GM21723 (cell line): ENCODE measurements at regions not wholly inside any gene's neighbourhood (a gene's known extent, or its start where the extent isn't known, plus 50 kb on each side); places are given as distances from the start of the nearest gene placed in this dataset.

Experiments used
- ATAC-seq: cut with Tn5 transposase; IDR thresholded peaks from one replicate; pipeline ENCODE4 v1.9.1; 2021; ENCODE audit warnings: mild to moderate bottlenecking, moderate library complexity; ENCODE audit not compliant: unreplicated experiment

DNA sequence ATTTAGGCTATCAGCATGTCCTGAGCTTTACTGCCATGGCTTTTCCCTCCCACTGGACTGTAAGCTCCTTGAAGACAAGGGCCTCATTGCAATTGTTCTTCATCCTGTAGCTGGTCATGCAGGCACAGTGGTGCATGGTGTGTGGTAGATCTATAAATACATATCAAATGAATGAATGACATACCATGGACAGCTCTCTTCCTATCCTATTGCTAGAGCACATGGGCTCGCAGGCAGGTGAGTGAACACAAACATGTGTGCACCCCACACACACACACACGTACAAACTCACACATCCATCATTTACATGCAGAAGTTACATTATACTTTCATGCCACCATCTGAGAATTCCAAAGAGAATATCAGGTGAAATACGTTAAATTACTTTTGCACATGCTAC is 172.9 kb upstream of the RUNX1 start:
- ATAC-seq, result no peak

DNA sequence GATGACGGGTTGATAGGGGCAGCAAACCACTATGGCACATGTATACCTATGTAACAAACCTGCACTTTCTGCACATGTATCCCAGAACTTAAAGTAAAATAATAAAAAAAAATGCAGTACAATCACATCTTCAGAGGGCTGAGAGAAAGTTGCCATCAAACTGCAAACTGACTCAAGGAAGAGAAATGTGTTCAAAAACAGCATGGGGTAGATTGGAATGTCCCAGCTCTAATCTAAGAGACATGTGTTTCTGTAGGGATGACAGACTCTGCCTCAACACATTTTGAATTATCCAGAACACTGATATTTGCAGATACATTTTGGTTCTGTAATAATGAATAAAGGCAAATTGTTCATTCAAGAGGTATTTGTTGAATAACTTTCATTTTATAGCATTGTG is 171.2 kb upstream of the RUNX1 start:
- ATAC-seq, result no peak

DNA sequence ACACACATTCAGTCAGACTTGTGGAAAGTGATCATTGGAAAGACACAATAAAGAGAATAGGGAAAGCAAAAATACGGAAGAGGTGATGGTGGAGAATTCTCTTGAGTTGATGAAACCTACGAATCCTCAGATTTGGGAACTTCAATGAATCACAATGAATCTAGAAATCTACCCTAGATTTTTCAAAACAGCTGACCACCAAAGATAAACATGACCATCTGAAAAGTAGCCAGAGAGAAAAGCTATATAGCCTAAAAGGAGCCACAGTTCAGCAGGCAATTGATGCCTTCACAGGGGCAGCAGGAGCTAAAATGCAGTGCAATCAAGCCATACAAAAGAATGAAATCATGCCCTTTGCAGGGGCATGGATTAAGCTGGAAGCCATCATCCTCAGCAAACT is 170.6 kb upstream of the RUNX1 start:
- ATAC-seq, result no peak

DNA sequence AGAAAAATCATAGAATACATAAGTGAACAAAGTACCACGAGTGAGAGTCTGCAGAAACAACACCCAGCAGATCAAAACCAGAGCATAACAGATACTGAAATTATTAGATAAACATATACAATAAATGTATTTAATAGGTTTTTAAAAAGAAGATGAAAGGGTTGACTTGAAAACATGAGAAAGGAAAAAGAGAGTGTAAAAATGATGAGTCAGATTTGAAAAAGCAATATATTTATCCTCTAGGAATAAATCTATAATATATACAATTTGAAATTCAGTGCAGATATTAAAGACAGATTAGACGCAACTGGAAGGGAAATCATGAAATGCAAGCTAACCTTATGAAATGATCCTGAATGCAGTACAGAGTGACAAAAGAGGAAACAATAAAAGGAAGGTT is 170.2 kb upstream of the RUNX1 start:
- no peak for ATAC-seq

DNA sequence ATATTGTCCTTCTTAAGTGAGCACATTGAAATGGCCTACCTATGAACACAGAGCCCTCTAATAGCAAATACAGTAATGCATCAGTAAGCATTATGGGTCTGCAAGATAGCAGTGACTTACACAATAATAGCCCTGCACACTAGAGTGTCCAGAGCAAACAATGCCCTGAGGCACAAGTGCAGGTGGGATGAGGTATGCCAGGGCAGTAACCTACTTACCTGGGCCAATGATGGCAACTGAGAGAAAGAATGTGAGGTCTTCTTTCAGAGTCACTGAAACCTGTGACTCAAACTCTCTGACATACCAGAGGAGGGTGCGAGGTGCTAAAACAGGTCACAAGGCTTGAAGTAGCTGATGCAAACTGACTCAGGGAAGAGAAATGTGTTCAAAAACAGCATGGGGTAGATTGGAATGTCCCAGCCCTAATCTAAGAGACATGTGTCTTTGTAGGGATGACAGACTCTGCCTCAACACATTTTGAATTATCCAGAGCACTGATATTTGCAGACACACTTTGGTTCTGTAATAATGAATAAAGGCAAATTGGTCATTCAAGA is 168.5 kb upstream of the RUNX1 start:
- no peak for ATAC-seq

DNA sequence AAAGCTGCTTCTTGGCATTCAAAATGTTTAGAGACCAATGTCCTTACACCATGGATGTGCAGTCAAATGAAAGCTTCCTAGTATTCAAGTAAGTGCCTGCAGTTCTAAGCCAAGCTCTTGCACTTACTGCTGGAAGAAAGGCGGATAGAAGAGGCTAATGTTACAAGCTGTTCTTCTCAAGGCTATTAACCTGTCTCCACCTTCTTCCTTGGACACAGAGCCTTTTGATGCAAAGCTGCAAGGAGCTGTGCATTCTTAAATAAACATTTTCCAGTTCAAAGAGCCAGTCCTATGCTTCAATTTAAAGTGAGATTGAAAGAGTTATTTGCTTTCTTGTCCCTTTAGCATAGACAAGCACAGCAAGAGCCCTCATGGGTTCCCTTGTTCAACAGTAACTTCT is 167.9 kb upstream of the RUNX1 start:
- ATAC-seq, result no peak

DNA sequence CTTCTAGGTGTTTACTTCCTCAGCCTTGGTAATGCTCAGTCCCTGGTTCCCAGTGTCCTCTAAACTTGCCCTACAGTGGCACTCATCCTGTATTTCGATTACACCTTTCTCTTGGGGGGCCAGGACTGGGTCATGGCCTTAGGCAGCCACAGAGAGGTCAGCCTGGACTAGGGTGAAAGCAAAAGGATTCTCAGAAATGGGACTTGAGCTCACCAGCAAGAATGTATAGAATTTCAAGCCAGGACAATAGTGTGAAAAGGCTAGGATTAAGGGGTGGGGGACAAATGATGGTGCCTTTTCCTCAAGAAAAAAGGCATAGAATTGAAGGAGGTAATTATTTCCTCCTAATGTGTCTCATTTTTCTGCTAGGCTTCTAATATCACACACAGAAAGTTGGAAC is 166.8 kb upstream of the RUNX1 start:
- no peak for ATAC-seq

DNA sequence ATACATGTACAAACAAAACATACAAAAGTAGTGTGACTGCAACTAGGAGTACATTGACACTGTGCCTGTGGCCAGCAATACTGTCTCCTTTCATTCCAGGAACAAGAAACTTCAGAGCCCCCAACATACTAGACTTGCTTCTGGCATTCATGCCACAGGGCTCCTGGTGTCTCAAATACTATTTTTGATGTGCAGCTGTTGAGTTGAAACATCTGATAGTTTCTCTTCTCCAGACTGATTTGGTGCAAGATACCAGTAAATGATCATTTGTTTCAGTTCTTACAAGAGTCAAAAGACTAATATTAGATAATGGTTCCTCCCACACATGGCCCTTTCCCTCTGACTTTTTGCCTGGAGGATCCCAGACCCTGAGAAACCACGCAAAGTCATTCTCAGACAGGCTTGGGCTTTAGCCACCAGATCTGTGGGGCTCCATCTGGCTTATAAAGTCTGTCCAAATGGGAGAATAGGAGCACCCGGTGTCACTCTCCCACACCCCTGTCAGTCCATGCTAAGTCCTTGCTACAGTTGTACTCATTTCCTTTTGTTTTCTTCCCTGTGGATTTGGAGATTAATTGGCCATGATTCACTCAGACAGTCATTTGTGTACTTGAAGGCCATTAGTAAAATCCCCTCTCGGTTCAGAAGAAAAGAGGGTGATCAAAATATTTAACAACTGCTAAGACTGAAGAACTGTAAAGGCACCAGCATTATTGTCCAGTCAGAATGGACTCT is 163.5 kb upstream of the RUNX1 start:
- ATAC-seq, result no peak

DNA sequence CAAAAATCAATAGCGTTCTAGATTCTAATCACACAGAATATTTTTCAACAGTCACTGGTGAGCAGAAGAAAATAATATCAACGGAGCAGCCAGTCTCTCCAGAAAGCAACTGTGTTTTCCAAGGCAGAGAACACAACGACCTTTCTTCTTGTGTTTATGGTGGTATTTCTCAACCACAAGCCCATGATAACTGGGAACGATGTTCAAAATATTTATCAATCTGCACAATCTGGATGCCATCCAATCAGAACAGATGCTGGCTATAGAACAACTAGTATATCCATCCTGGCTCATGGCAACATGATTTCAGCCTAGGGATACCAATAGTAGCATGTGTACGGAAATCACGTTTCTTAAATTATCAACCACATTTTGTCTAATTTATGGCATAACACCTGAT is 162.7 kb upstream of the RUNX1 start:
- ATAC-seq, result no peak

DNA sequence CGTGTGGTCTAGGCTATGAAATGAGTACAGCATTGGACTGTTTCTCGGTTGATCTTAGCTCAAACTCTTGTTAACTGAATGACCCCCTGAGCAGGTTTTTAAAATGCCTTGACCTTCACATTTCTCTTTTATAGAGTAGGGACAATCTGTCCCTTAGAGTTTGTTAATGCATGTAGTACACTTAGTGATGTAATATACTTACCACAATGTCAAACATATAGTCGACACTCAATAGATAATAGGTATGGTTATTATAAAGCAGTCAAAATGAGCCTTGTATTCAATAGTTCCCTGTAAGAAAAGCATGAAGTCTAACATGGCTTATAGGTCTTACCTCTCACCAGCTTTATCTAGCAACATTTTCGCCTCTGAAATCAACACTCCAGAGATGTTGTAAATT is 161.0 kb upstream of the RUNX1 start:
- no peak for ATAC-seq

DNA sequence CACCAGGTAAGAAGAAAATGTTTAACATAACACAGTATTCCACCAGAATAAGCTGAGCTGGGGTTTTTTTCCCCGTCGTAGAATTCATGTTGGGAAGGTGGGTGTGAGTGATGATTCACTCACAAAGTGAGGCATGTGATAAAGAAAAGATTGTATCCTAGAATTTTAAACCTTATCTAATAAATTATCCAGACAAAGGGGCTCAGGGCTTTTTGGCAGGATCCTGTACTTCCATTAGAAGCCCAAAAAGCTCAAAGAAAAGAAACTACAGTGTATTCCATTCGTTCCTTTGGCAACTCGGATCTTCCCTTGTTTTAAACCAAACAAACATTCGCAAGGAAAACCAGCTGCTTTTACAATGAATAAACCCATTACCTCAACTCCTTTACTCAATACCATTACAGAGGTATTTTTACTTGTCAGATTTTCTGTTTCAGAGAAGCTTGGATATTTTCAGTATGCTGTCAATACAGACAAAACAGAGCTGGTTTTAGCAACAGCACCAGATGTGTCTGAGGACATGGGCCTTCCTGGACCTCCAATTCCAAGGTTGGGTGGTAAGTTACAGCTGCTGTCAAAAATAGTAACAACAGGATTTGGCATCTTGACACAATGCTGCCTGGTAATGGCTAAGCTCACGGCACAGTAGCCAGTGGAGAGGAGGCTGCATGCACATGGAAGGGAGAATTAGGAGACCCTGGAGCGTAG is 159.9 kb upstream of the RUNX1 start:
- ATAC-seq, result no peak

DNA sequence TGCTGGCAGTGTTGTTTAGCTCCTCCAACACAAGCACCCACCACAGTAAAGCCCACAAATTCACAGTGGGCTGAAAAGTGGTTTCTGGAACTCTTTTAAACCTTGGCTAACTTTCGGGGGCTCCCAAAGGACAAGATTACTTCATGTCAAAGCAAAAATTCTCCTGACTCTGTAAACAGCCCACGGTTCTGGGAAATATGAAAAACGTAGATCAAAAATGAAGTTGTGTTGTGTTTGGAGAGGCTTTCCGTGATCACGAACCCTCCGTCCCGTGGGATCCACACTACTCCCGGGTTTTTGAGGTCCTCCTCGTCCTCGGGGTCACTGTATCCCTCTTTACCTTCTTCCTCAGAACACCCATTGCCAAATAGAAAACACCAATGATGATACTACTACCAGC is 159.0 kb upstream of the RUNX1 start:
- no peak for ATAC-seq

DNA sequence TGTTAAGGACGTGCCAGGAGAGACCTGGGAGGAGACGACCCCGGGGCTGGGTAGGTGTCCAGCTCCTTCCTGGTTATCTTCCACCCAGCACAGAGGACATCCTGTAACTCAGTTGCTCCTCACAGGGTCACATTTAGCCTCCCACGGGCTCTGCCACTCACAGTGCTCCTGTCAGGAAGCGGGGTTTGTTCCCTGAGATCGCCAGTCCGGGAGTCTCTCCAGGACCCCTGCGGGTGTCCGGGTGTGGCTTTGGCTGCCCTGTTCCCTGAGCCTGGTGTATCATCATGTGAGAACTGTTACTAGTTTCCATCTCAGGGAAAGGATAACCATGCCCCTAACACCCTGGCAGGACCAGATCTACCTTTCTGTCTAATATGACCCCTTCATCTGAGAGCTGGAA is 158.2 kb upstream of the RUNX1 start:
- ATAC-seq, result no peak

DNA sequence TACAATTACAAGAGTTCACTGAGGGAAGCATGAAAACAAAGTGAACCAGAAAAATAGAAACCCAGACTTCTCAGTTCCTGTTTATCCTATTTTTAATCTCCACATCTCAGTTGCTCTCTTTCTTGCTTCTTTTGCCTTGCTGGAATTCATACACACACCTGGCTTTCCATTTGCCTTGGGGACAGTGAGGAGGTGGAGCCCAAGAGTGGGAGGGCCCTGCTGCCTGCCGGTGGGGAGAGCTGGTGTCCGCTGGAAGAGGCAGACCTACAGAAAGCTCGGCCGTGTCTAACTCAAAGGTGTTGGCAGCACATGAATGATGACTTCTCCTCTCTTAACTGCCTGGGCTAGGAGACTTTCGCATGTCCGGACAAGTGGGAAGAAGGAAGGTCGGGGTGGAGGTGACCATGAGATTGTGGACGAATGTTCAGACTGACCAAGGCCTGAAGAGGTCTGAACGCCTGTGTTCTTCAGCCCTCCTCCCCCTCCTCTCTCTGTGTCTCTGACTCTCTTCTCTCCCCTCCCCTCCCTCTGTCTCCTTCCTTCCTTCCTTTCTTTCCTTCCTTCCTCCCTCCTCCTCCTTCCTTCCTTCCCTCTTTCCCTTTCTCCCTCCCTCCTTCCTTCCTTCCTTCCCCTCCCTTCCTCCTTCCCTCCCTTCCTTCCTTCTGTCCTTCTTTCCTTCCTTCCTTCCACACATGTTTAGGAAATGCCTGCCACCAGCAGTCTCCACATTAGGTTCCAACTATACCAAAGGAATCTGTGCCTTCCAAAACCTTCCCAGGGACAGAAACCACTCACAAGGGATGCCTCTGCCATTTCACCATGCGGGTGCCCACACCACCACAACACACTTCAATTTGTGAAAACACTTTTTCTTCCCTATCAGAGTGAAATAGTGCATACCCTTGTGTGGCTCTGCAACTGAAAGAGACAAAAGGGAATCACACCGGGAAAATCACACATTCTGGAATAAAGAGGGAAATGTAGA is 157.3 kb upstream of the RUNX1 start:
- ATAC-seq, result no peak

DNA sequence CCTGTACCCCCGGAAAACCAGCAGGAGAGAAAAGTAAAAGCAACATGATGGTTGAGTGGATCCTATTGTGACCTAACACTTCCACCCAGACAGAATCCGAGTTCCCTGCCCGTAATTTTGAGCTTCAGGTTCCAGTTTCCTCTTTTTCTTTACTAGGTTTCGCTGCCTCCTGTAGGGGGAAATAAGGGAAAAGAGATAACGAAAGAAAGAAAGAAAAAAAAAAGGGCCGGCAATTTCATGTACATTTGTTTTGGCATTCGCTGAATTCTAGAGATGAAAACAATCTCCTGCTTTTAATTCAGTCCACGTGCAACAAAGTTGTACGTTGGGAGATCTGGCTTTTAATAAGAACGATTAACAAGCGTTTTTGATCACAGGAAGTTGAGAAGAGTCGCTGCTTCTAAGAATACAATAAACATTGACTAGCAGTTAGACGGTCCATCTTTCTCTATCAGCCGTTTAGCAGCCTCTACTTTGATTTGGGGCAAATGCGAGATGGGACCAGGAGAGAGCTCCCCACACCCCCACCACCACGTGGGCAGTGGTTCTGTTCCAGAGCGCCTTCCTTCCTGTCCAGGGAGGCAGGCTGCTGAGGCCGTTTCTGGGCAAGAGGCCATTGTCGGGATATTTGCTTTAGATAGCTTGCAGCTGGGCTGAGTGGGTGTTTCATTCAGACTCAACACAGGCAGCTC is 155.9 kb upstream of the RUNX1 start:
- ATAC-seq, result no peak

DNA sequence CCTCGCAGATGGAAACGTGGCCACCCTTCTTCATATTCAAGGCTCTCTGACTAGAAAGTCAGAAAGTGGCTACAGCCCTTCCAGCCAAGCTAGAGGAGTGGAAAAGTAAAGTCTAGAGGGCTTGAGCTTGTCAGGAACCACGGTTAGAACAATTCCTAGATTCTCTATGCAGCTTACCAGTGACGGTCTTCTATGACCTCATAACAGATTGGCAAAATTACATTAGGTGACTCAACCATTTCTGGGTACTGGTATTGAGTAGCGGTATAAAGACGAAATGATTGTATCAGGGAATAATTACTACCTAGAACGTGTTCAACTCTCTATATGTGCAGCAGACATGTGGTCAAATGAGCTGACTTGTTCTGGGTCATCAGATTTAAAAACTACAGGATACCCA is 155.0 kb upstream of the RUNX1 start:
- no peak for ATAC-seq

DNA sequence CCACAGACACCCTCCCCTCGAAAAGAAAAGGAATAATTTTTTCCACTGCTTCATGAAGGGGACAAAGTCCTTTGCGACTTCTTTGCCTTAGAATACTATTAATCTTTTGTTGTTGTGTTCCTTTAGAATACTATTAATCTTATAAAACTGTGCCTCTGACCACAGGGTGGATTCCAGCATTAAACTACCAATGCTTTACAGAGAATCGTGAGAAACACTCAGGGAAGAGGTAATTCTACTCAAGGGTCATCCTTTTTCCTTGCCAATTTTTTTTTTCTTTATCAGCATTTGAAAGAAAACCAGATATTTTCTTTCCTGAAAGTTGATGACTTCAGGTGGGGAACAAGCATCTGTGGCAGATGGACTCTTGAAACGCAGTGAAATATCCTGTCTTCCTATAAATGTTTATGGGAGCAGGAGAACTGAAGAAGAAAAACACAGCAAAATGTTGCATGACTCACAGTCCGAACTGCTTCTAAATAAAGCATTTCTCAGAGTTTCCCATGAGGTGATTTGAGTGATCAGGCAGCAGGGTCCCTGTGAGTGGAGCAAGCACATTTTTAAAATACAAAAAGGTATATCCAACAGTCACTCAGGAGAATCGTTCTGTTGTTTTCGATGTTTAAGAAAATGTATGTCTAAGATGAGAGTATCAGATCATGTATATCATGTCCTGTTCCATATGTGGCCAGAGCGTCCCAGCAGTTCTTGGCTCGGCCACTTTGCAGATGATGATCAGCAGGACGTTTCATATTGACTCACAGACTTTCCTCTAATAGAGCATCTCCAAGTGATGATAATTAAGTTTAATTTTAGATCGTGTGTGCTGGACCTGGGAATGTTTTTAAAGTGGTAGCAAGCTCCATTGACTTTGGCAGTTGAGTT is 154.2 kb upstream of the RUNX1 start:
- ATAC-seq, result no peak

DNA sequence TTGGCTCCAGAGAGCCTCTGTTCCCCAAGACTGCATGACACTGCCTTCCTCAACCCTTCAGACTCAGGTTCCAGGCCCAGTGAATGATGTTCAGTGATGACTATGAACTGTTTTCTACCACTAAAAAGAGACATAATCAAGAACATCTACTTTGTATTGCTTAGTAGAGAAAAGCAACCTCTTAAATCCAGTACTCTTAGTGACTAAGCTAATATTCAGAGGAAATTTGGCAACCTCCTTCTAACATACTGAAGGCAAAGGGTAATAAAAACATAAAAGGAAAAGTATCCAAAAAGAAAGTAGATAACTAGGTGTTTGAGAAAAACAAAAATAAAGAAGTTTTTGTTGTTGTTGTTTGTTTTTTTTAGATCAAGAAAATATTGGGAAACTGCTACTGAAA is 153.3 kb upstream of the RUNX1 start:
- no peak for ATAC-seq

DNA sequence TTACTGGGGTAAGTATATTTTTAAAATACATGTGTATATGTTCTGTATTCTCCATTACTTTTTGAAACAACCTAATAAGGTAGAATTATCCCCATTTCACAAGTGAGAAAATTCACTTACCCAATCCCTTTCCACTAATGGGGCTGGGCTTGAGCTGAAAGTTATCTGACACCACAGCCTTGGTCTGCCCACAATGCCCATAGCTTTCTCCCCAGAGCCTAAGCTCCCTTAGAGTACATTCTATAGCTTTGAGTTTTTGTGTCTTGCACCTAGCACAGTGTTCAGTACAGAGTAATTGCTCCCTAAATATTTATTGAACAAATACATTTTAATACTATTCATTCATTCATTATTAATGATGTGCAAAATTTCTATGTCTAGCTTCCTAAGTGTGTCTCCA is 152.7 kb upstream of the RUNX1 start:
- no peak for ATAC-seq

DNA sequence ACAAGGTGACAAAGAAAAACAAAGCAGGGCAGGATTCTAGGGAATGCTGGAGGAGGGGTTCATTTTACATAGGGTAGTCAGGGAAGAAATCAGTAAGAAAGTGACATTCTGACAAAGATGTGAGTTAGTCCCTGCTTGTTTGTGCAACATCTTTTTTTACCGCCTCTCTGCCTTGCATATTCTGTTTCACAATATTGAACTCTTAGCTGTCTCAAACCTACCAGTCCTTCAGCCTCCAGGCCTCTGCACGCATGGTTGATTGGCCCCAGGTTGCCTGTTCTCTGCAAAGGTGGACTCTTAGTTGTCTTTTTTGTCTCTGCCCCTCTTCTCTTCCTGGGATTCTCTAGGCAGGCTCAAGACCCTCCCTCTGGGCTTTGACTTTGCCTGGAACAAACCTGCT is 152.2 kb upstream of the RUNX1 start:
- ATAC-seq, result no peak
